Tibial nerve (tissue), 4 donors: ENCODE measurements at regions not wholly inside any gene's neighbourhood (a gene's known extent, or its start where the extent isn't known, plus 50 kb on each side); places are given as distances from the start of the nearest gene placed in this dataset.

ENCODE experiments used
- EP300 ChIP-seq, 2 donors: sonication (generic); formaldehyde crosslinking; IDR thresholded peaks; one replicate each; pipeline ENCODE4 v1.6.1; 2017; ENCODE audit warnings: antibody characterized with exemption in 2 of 2, mild to moderate bottlenecking in 1 of 2
- POLR2A ChIP-seq, 2 donors: fragments of 450-650 bp; IDR thresholded peaks; one replicate each; pipeline ENCODE4 v1.6.1; 2017; ENCODE audit warnings: antibody characterized with exemption in 2 of 2, mild to moderate bottlenecking in 2 of 2, moderate library complexity in 2 of 2
- TF ChIP-seq, protein P1 (sequence below), 5 experiments: fragments of 200-600 bp in 3 of 5; fragments of 450-650 bp in 2 of 5; sonication (generic) in 3 of 5; IDR thresholded peaks; one replicate each; pipeline ENCODE4 v1.5.1; 2016 to 2019; ENCODE audit warnings: antibody characterized with exemption in 5 of 5, mild to moderate bottlenecking in 3 of 5, moderate library complexity in 2 of 5

DNA sequence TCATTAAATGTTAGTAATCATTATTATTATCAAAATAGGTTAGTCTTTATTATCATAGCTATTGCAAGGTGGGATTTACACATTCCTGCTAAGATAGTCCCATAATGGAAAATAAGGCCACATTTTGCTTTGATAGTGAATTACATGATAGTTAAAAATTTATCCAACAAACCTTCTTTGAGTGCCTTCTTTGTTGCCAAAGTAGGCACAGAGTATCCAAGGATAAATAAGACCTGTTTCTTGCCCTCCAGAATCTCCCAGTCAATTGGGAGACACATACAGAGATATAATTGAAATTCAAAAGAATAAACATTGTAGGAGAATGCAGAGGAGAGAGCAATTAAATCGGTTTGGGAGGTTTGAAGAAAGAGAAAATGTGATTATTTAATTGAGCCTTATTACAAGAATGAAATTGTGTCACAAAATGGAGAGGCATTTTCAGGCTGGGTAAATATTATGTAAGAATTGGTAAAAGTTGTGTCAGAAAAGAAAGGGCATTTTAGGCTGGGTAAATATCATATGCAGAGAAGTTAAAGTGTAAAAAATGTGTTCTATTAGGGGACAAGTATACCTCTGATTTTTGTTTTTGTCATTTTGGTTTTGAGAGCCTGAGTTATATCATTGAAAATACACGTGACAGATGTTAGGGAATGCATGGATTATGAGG, 189.3 kb downstream of the POU4F1 start:
- TF ChIP-seq, protein P1, sequence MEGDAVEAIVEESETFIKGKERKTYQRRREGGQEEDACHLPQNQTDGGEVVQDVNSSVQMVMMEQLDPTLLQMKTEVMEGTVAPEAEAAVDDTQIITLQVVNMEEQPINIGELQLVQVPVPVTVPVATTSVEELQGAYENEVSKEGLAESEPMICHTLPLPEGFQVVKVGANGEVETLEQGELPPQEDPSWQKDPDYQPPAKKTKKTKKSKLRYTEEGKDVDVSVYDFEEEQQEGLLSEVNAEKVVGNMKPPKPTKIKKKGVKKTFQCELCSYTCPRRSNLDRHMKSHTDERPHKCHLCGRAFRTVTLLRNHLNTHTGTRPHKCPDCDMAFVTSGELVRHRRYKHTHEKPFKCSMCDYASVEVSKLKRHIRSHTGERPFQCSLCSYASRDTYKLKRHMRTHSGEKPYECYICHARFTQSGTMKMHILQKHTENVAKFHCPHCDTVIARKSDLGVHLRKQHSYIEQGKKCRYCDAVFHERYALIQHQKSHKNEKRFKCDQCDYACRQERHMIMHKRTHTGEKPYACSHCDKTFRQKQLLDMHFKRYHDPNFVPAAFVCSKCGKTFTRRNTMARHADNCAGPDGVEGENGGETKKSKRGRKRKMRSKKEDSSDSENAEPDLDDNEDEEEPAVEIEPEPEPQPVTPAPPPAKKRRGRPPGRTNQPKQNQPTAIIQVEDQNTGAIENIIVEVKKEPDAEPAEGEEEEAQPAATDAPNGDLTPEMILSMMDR (IDR thresholded peaks at IDR 0.05), result no peak
- TF ChIP-seq POLR2A (IDR thresholded peaks at IDR 0.05) (no peak), EP300 (IDR thresholded peaks at IDR 0.05) (no peak)
